Retinal pigment epithelial cell (primary cell): ENCODE measurements at regions not wholly inside any gene's neighbourhood (a gene's known extent, or its start where the extent isn't known, plus 50 kb on each side); places are given as distances from the start of the nearest gene placed in this dataset.

Experiments used
- DNase-seq: peaks from one replicate; pipeline ENCODE4 v3.0.0-alpha.2; 2010; ENCODE audit warnings: low read depth
- H3K4me3 ChIP-seq: 2 replicates; pipeline ENCODE4 v1.5.1; 2011; ENCODE audit warnings: mild to moderate bottlenecking, low read length, control low read depth, moderate library complexity
- CTCF ChIP-seq: conservative IDR thresholded peaks from 2 replicates; pipeline ENCODE4 v1.5.1; 2011; ENCODE audit warnings: low read depth, low read length, control low read depth, inconsistent platforms

GRCh38 chr14:101228949-101229541 is 325.5 kb upstream of the RTL1 start:
- no peak for TF ChIP-seq CTCF
- DNase-seq, result no peak
- no peak overlapping the region for H3K4me3 ChIP-seq

GRCh38 chr14:101229666-101230065 is 326.1 kb upstream of the RTL1 start:
- no peak for TF ChIP-seq CTCF
- DNase-seq, result no peak
- no peak overlapping the region for H3K4me3 ChIP-seq

- TF ChIP-seq CTCF, result no peak
- no peak overlapping the region for H3K4me3 ChIP-seq
- no peak for DNase-seq
Observed at GRCh38 chr14:101230161-101230850, 326.8 kb upstream of the RTL1 start.

GRCh38 chr14:101230851-101231550 is 327.5 kb upstream of the RTL1 start:
- no peak overlapping the region for H3K4me3 ChIP-seq
- TF ChIP-seq CTCF, result no peak
- no peak for DNase-seq

- no peak for DNase-seq
- H3K4me3 ChIP-seq, result no peak overlapping the region
- no peak for TF ChIP-seq CTCF
Observed at GRCh38 chr14:101231828-101232227, 328.3 kb upstream of the RTL1 start.

GRCh38 chr14:101232340-101233020 is 328.8 kb upstream of the DIO3 start:
- no peak for DNase-seq
- TF ChIP-seq CTCF, result no peak
- H3K4me3 ChIP-seq, result no peak overlapping the region
